ENCODE measurements at regions not wholly inside any gene's neighbourhood (a gene's known extent, or its start where the extent isn't known, plus 50 kb on each side); places are given as distances from the start of the nearest gene placed in this dataset.

GRCh38 chr2:150561076-150561475 is 73.6 kb upstream of the RND3 start:
- Histone ChIP-seq H3K9me3 (ENCODE audit: control insufficient read depth, low read length) (no peaks in the 10 kb centered on the region), H3K27ac (no peak overlapping the region), H3K4me1 (no peaks in the 10 kb centered on the region), H2AFZ (no peak overlapping the region), H3K79me2 (no peaks in the 10 kb centered on the region), H3K4me2 (ENCODE audit: low read length) (no peak overlapping the region), H3K27me3 (ENCODE audit: control insufficient read depth, insufficient read depth, low read length) (no peaks in the 10 kb centered on the region), H3K4me3 (ENCODE audit: low read depth, low read length) (no peak overlapping the region), H3K36me3 (ENCODE audit: control insufficient read depth, insufficient read depth, low read length) (no peaks in the 10 kb centered on the region), H3K9ac (no peak overlapping the region)
- no peak for TF ChIP-seq CTCF (IDR thresholded peaks at IDR 0.05)

- Histone ChIP-seq H3K4me3 (ENCODE audit: low read depth, low read length) (no peak overlapping the region), H3K9ac (no peak overlapping the region), H3K79me2 (no peaks in the 10 kb centered on the region), H3K9me3 (ENCODE audit: control insufficient read depth, low read length) (no peaks in the 10 kb centered on the region), H3K4me2 (ENCODE audit: low read length) (no peak overlapping the region), H3K27ac (no peak overlapping the region), H2AFZ (no peak overlapping the region), H3K36me3 (ENCODE audit: control insufficient read depth, insufficient read depth, low read length) (no peaks in the 10 kb centered on the region), H3K27me3 (ENCODE audit: control insufficient read depth, insufficient read depth, low read length) (no peaks in the 10 kb centered on the region), H3K4me1 (no peaks in the 10 kb centered on the region)
- no peak for TF ChIP-seq CTCF (IDR thresholded peaks at IDR 0.05)
Observed at GRCh38 chr2:150557020-150557600, 69.6 kb upstream of the RND3 start.

- H3K9me3 ChIP-seq (ENCODE audit: control insufficient read depth, low read length), result no peaks in the 10 kb centered on the region
- no peaks in the 10 kb centered on the region for H3K4me1 ChIP-seq
- H3K27me3 ChIP-seq (ENCODE audit: control insufficient read depth, insufficient read depth, low read length), result no peaks in the 10 kb centered on the region
- H3K4me2 ChIP-seq (ENCODE audit: low read length), result no peak overlapping the region
- no peak overlapping the region for H3K27ac ChIP-seq
- H2AFZ ChIP-seq, result no peak overlapping the region
- H3K79me2 ChIP-seq, result no peaks in the 10 kb centered on the region
- H3K9ac ChIP-seq, result no peak overlapping the region
- no peak overlapping the region for H3K4me3 ChIP-seq (ENCODE audit: low read depth, low read length)
- no peak for TF ChIP-seq CTCF (IDR thresholded peaks at IDR 0.05)
- H3K36me3 ChIP-seq (ENCODE audit: control insufficient read depth, insufficient read depth, low read length), result no peaks in the 10 kb centered on the region
Observed at GRCh38 chr2:150555611-150556356, 68.3 kb upstream of the RND3 start.

- H3K4me3 ChIP-seq (ENCODE audit: low read depth, low read length), result no peak overlapping the region
- H3K9ac ChIP-seq, result no peak overlapping the region
- no peak overlapping the region for H3K4me2 ChIP-seq (ENCODE audit: low read length)
- H3K79me2 ChIP-seq, result no peaks in the 10 kb centered on the region
- no peak overlapping the region for H2AFZ ChIP-seq
- H3K9me3 ChIP-seq (ENCODE audit: control insufficient read depth, low read length), result no peaks in the 10 kb centered on the region
- H3K27me3 ChIP-seq (ENCODE audit: control insufficient read depth, insufficient read depth, low read length), result no peaks in the 10 kb centered on the region
- no peaks in the 10 kb centered on the region for H3K4me1 ChIP-seq
- H3K36me3 ChIP-seq (ENCODE audit: control insufficient read depth, insufficient read depth, low read length), result no peaks in the 10 kb centered on the region
- H3K27ac ChIP-seq, result no peak overlapping the region
- TF ChIP-seq CTCF (IDR thresholded peaks at IDR 0.05), result no peak
Observed at GRCh38 chr2:150554046-150554445, 66.6 kb upstream of the RND3 start.
